Activated CD4-positive, alpha-beta T cell treated with anti-CD3 and anti-CD28 coated beads for 36 hours (primary cell): ENCODE measurements at regions not wholly inside any gene's neighbourhood (a gene's known extent, or its start where the extent isn't known, plus 50 kb on each side); places are given as distances from the start of the nearest gene placed in this dataset.

Experiments
- ATAC-seq: fragments of 200-7000 bp; cut with Tn5 transposase; one replicate; pipeline ENCODE4 v1.10.0; 2021; ENCODE audit warnings: mild to moderate bottlenecking, moderate library complexity
- CTCF ChIA-PET: fragments of 350-600 bp; sonication (Branson Sonifier 250); formaldehyde crosslinking; loops from one replicate; lab custom pipeline; 2021; ENCODE audit warnings: antibody characterized with exemption; lab: Charles Lee
- POLR2A ChIA-PET: fragments of 350-600 bp; sonication (Branson Sonifier 250); formaldehyde crosslinking; loops from one replicate; lab custom pipeline; 2021; ENCODE audit warnings: antibody characterized with exemption, inconsistent platforms; lab: Charles Lee
- DNase-seq: peaks from one replicate; pipeline ENCODE4 v3.0.0-alpha.2; 2020
- H3K27ac Mint-ChIP-seq: one replicate; pipeline ENCODE4 v1.8.0; 2021; ENCODE audit warnings: mixed read lengths
- H3K27me3 Mint-ChIP-seq: one replicate; pipeline ENCODE4 v1.8.0; 2021; ENCODE audit warnings: mixed read lengths
- H3K36me3 Mint-ChIP-seq: one replicate; pipeline ENCODE4 v1.8.0; 2021; ENCODE audit warnings: low read depth, mixed read lengths
- H3K4me1 Mint-ChIP-seq: one replicate; pipeline ENCODE4 v1.8.0; 2021; ENCODE audit warnings: mixed read lengths
- H3K4me3 Mint-ChIP-seq: one replicate; pipeline ENCODE4 v1.8.0; 2021; ENCODE audit warnings: mild to moderate bottlenecking, moderate library complexity, mixed read lengths
- H3K9me3 Mint-ChIP-seq: one replicate; pipeline ENCODE4 v1.8.0; 2021; ENCODE audit warnings: low read depth, mixed read lengths
- intact Hi-C, 2 experiments: fragments of 100-400 bp; cut with DNase I in 1 of 2; cut with micrococcal nuclease in 1 of 2; formaldehyde crosslinking; loops; one replicate each; pipeline versions ENCODE4 v1.14.2 to v1.15.1; 2022 to 2024; cut with DNase I, micrococcal nuclease

DNA sequence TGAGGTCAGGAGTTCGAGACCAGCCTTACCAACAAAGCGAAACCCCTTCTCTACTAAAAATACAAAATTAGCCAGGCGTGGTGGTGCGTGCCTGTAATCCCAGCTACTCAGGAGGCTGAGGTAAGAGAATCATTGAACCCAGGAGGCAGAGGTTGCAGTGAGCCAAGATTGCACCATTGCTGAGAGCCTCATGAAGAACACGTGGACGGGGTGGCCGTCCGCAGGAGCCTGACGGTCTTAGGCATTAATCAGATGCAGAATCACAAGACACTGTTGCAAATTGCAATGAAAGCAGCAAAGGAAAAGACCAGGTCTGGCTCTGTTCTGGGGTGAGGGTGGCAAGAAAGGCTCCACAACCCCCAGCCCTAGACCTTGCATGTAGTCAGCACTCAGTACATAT lies 104.0 kb upstream of the SLC66A3 start:
- POLR2A ChIA-PET: no interaction called here
- CTCF ChIA-PET: no interaction called here
- H3K4me1 Mint-ChIP-seq: no peaks in the 10 kb centered on the region
- no peaks in the 10 kb centered on the region for H3K27me3 Mint-ChIP-seq
- no peak for ATAC-seq
- DNase-seq: no peak
- H3K4me3 Mint-ChIP-seq: no peak overlapping the region
- intact Hi-C loops: no loop called here
- H3K27ac Mint-ChIP-seq: no peak overlapping the region
- no peaks in the 10 kb centered on the region for H3K9me3 Mint-ChIP-seq
- no peaks in the 10 kb centered on the region for H3K36me3 Mint-ChIP-seq

DNA sequence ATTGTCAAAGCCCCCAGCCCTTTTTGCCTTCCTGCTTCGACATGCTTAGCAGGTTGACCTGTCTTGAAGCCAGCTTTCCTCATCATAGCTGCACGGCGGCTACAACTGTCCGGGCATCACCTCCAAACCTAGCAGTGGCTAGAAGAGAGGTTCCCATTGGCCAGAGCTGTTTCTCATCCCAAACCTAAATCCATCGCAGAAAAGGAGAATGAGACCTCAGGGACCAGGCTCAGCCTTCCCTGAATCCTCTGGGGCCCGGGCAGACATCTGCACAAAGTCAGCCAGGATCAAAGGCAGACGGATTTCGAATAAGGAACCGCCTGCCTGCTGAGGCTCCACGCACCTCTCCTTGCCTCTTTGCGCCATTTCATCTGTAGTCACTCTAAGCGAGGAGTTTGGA lies 101.7 kb upstream of the SLC66A3 start:
- H3K27ac Mint-ChIP-seq: no peak overlapping the region
- ATAC-seq (no peak), DNase-seq (no peak)
- no peaks in the 10 kb centered on the region for H3K9me3 Mint-ChIP-seq
- CTCF ChIA-PET: interaction anchor here (0.6 to 0.7 kb wide), 2 partner anchors 28 to 37 kb away, joined by 3 read pairs; no protein-coding TSS in a partner anchor
- POLR2A ChIA-PET: no interaction called here
- intact Hi-C loops: no loop called here
- no peaks in the 10 kb centered on the region for H3K36me3 Mint-ChIP-seq
- H3K4me3 Mint-ChIP-seq: no peak overlapping the region
- no peaks in the 10 kb centered on the region for H3K4me1 Mint-ChIP-seq
- peaks cover 8% of the 10 kb centered on the region for H3K27me3 Mint-ChIP-seq

DNA sequence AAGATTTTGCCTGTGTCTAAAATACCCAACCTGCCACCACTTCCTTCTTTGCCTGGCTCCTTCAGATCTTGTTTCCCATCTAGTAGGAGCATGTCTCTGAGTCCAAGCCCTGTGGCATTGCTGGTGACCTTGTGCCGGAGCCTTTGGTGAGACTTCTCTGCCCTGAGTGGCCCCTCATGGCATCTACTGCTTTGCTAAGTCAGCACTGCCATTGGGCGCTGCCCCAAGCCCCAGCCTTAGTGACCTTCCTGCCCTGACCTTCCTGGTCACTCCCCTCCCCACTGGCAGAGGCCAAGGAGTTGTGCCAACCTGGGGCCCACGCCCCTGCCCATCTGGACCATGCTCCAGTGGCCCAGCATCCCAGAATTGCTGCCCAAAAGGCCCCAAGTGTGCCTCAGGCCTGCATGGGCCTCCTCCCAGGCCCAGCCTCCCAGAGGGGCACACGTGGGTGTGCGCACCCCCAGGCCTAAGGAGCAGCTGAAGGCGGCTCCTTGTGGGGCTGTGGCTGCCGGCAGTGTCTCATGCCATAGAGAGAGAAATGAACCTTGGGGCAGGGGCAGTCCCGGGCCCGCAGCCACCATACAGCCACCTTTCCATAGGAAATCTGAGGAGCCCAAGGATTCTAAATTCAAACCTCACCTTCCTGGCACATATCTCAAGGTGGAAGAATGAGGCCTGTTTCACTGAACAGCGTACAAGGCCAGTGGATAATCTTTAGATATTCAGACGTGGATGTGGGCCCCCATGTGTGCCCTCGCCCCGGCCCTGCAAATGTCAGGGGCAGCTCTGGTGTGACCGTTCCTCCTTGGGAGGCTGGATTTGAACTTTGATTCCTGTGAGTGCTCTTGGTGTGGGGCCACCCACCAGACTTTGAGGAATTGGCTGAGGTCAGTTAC lies 100.2 kb upstream of the SLC66A3 start:
- intact Hi-C loops: no loop called here
- DNase-seq (no peak), ATAC-seq (no peak)
- H3K4me3 Mint-ChIP-seq: no peak overlapping the region
- H3K4me1 Mint-ChIP-seq: no peaks in the 10 kb centered on the region
- H3K36me3 Mint-ChIP-seq: no peaks in the 10 kb centered on the region
- H3K27me3 Mint-ChIP-seq: peaks cover 8% of the 10 kb centered on the region
- POLR2A ChIA-PET: no interaction called here
- no peak overlapping the region for H3K27ac Mint-ChIP-seq
- CTCF ChIA-PET: interaction anchor here (0.7 kb wide), 1 partner anchor 107 kb away, joined by 3 read pairs; no protein-coding TSS in a partner anchor
- no peaks in the 10 kb centered on the region for H3K9me3 Mint-ChIP-seq

DNA sequence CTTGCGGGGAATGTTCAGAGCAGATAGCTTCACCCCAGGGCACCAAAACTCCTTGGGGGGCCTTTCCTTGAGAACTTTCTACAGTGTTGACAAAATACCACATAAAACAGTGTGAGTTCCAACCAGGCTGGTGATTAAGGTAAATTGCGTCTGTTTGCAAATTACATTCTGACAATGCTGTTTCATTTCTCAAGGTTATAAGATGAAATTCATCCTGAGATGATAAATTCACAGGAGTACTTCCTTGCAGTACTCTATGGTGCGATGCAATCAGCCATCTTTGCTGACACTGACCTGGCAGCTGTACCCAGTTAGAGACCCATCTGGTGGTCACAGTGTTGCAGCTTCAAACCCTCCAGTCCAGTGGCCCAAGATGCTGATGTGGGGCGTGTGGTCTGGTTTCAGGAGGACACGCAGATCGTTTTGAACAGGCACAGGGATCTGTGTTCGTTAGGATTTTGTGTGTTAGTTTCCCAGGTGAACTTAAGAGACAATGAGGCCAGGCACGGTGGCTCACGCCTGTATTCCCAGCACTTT lies 99.5 kb upstream of the SLC66A3 start:
- no peak overlapping the region for H3K27ac Mint-ChIP-seq
- DNase-seq (no peak), ATAC-seq (no peak)
- no peaks in the 10 kb centered on the region for H3K36me3 Mint-ChIP-seq
- ChIA-PET CTCF (interaction anchor here (0.7 kb wide), 1 partner anchor 107 kb away, joined by 3 read pairs; no protein-coding TSS in a partner anchor), POLR2A (no interaction called here)
- H3K27me3 Mint-ChIP-seq: peaks cover 8% of the 10 kb centered on the region
- H3K9me3 Mint-ChIP-seq: peaks cover 4% of the 10 kb centered on the region
- H3K4me3 Mint-ChIP-seq: no peak overlapping the region
- no peaks in the 10 kb centered on the region for H3K4me1 Mint-ChIP-seq
- intact Hi-C loops: no loop called here

DNA sequence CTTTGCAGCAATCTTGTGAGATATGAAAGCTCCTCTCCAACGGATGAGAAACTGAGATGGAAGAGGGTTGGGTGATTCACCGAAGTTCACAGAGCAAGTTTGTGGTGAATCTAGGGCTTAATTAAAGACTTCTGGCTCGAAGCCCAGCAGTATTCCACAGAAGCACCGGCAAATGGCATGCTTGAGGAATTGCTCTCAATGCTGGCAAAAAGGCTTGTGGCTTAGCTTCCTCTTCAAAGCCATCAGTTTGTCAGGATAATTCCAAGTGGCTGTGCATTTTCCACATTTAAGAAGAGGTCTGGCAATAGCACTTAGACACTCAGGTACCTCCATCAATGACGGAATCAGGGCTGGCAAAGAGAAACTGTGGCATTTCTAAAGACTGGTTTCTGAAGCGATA lies 98.7 kb upstream of the SLC66A3 start:
- Mint-ChIP-seq H3K27me3 (peaks cover 8% of the 10 kb centered on the region), H3K4me3 (no peak overlapping the region), H3K4me1 (no peaks in the 10 kb centered on the region), H3K27ac (no peak overlapping the region), H3K36me3 (peaks cover 1% of the 10 kb centered on the region), H3K9me3 (peaks cover 8% of the 10 kb centered on the region)
- ATAC-seq (no peak), DNase-seq (no peak)
- ChIA-PET CTCF (no interaction called here), POLR2A (no interaction called here)
- intact Hi-C loops: no loop called here

DNA sequence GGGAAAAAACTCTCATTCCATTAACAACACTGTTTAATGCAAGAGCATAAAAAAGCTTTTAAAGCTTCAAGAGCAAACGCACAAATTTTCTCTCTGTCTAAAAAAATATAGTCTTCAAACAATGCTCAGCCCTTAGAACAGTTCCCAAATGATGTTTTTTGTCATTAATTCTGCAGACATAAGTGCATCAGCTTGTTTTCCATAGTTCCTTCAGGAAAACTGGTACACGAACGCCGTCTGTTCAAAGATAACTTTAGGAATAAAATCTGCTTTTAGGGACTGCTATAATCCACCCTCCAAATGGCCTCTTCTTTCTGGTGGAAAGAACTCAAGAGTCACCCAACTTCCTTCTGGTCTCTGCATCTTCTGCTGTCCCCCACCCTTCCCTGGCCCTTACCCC lies 98.2 kb upstream of the SLC66A3 start:
- Mint-ChIP-seq H3K27me3 (peaks cover 9% of the 10 kb centered on the region), H3K36me3 (peaks cover 1% of the 10 kb centered on the region), H3K27ac (no peak overlapping the region), H3K4me1 (no peaks in the 10 kb centered on the region), H3K9me3 (peaks cover 9% of the 10 kb centered on the region), H3K4me3 (no peak overlapping the region)
- DNase-seq (no peak), ATAC-seq (no peak)
- CTCF ChIA-PET: interaction anchor here (1.3 kb wide), 1 partner anchor 225 kb away, joined by 5 read pairs; no protein-coding TSS in a partner anchor
- intact Hi-C loops: no loop called here
- POLR2A ChIA-PET: no interaction called here

DNA sequence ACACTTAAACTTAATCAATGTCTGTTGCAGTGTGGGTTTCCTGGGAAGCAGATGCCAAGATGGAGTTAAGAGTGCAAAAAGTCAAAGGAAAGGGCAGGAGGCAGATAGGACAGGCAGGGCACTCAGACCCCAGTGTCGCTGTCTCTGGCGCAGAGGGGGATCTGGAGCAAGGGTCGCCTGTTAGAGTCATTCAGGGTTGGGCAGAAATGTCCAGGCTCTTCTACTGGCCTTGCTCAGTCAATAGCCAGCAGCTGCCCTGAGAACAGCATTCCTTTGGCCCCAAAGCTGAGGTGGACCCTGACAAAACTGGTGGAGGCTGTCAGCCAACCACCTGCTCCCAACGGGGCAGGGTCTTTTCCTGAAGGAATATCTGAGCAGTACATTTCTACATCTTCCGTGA lies 97.1 kb upstream of the SLC66A3 start:
- H3K4me1 Mint-ChIP-seq: no peaks in the 10 kb centered on the region

DNA sequence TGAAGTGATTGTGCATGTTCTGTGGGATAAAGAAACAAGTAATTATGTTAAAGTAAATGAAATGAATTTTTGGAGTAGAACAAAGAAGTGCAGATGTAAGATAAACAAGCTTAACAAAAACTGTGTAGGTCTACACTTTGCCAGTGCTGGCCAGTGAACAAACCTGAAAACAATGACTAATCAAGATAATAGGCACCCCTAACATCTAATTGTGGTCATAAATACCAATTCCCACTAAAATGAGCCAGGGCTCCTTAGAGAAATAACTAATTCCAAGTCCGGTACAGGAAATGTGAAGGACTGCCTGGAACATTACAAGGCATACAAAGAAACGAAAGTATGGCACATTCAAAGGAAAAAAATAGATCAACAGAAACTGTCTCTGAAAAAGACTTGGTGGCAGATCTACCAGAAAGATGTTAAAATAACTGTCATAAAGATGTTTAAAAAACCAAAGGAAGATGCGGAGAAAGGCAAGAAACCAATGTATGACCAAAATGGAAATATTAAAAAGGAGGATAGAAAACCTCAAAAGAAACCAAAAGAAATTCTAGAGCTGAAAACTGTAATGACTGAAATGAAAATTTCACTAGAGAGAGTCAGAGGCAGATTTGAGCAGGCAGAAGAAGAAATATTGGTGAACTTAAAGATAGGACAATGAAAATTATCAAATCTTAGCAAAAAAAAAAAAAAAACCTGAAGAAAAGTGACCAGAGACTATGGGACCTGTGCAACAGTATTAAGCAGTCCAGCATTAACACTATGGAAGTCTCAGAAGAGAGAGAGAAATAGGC lies 94.7 kb upstream of the SLC66A3 start:
- ATAC-seq (no peak), DNase-seq (no peak)
- POLR2A ChIA-PET: no interaction called here
- intact Hi-C loops: no loop called here
- Mint-ChIP-seq H3K4me3 (no peak overlapping the region), H3K4me1 (no peaks in the 10 kb centered on the region), H3K27ac (no peak overlapping the region), H3K27me3 (peaks cover 20% of the 10 kb centered on the region), H3K9me3 (peaks cover 13% of the 10 kb centered on the region), H3K36me3 (peaks cover 1% of the 10 kb centered on the region)
- CTCF ChIA-PET: interaction anchor here (0.7 kb wide), 1 partner anchor 15 kb away, joined by 4 read pairs; no protein-coding TSS in a partner anchor

More for the DNA sequence above, 97.1 kb upstream of the SLC66A3 start:
- DNase-seq (no peak), ATAC-seq (no peak)
- ChIA-PET POLR2A (no interaction called here), CTCF (interaction anchor here (1.3 kb wide), 1 partner anchor 226 kb away, joined by 5 read pairs; no protein-coding TSS in a partner anchor)
- Mint-ChIP-seq H3K27me3 (peaks cover 10% of the 10 kb centered on the region), H3K4me3 (no peak overlapping the region), H3K36me3 (peaks cover 1% of the 10 kb centered on the region), H3K27ac (no peak overlapping the region), H3K9me3 (peaks cover 13% of the 10 kb centered on the region)
- intact Hi-C loops: no loop called here

DNA sequence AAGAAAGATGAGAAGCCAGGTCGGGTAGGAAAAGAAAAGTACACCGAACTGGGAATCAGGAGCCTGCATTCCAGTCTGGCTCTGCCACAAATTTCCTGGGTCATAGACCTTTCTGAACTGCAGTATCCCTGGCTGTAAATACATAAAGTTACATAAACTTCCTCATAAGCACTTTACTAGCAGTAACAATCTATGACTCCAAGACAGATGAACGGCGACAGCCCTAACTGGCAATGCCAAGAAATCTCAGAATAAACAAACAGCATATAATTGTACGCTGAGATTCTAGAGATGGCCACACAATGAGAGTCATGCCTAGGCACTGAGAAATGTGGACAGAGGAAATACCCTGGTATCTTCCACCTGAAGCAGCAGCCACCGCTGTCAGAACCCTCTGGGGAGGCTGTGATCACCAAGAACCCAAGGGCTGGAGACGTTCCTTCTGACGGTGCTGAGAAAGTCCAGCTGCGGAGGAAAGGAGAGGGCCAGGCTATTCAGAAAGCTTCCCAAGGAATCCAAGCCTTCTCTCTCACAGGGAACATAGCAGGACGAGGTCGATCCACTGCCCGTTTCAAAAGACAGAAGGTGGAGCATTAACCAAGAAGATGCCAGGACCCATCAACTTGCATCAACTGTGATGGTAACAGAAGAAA lies 89.3 kb upstream of the SLC66A3 start:
- Mint-ChIP-seq H3K9me3 (peaks cover 6% of the 10 kb centered on the region), H3K4me1 (peaks cover under 1% of the 10 kb centered on the region), H3K4me3 (no peak overlapping the region), H3K27ac (no peak overlapping the region), H3K36me3 (peaks cover 1% of the 10 kb centered on the region), H3K27me3 (peaks cover 19% of the 10 kb centered on the region)
- intact Hi-C loops: no loop called here
- CTCF ChIA-PET: interaction anchor here (1.6 kb wide), 1 partner anchor 58 kb away, joined by 5 read pairs; no protein-coding TSS in a partner anchor
- ATAC-seq (no peak), DNase-seq (no peak)
- POLR2A ChIA-PET: no interaction called here

DNA sequence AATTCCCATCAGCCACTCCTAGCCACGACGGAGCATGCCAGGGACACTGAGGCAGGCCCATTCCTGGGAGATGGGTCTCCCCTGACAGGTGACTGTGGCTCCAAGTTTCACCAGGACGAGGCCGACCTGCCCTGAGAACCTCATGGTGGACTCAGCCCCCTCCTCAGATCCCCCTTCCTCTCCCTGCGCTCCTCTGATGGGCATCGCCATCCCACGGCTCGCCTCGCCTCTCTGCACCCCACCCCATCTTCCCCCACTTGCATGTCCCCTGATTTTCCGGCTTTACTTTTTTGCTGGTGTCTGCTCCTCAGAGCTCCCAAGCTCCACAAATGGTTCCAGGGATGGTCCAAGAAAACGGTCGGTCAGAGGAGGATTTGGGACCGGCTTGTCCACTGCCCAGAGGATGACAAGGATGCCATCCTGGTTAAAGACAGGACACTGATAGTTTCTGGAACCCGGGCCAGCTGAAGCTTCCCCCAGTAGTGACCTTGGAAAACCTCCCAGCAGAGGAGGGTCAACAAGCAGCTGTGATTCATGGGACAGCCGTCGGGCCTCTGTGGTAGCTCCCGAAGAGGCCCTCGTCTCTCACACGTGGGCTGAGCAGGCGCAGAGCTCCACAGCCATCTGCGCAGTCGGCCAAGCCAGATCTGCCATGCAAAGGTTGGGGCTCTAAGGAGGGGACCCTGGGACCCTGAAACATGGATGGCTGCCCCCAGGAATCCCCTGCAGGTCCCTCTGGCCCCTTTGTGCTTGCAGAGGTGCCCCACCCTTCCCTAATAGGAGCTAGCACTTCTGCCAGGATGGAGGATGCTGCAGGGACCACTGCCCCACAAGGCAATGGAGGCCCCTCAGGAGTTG lies 87.8 kb upstream of the SLC66A3 start:
- no peak for ATAC-seq
- intact Hi-C loops: no loop called here
- Mint-ChIP-seq H3K27me3 (peaks cover 25% of the 10 kb centered on the region), H3K9me3 (peaks cover under 1% of the 10 kb centered on the region), H3K27ac (no peak overlapping the region), H3K36me3 (no peaks in the 10 kb centered on the region), H3K4me3 (no peak overlapping the region), H3K4me1 (peaks cover 5% of the 10 kb centered on the region)
- no peak for DNase-seq
- CTCF ChIA-PET: interaction anchor here (0.7 kb wide), 1 partner anchor 14 kb away, joined by 3 read pairs; no protein-coding TSS in a partner anchor
- POLR2A ChIA-PET: no interaction called here
